ENCODE measurements at regions not wholly inside any gene's neighbourhood (a gene's known extent, or its start where the extent isn't known, plus 50 kb on each side); places are given as distances from the start of the nearest gene placed in this dataset.

- Histone ChIP-seq H3K27me3 (ENCODE audit: insufficient read depth, low read length) (peaks cover 30% of the 10 kb centered on the region; the same call in 1 of the 2 replicates), H3K4me3 (replicated peaks in 1 of 2; ENCODE audit: low read depth in 1 of 2, low read length in 2 of 2) (no peak overlapping the region), H3K9ac (ENCODE audit: low read length) (no peak overlapping the region), H3K36me3 (ENCODE audit: control insufficient read depth in 1 of 2, insufficient read depth in 2 of 2, low read length in 2 of 2) (no peaks in the 10 kb centered on the region), H3K27ac (ENCODE audit: low read depth, low read length) (no peak overlapping the region), H4K20me1 (ENCODE audit: insufficient read depth) (no peaks in the 10 kb centered on the region), H3K79me2 (ENCODE audit: insufficient read depth, low read length) (no peaks in the 10 kb centered on the region), H3K4me1 (ENCODE audit: control insufficient read depth in 1 of 2, insufficient read depth in 2 of 2, low read length in 2 of 2) (no peaks in the 10 kb centered on the region), H3K9me2 (ENCODE audit: insufficient read depth) (no peaks in the 10 kb centered on the region), H3K4me2 (ENCODE audit: low read length) (no peak overlapping the region), H3K9me3 (ENCODE audit: control insufficient read depth in 1 of 2, insufficient read depth in 1 of 2, low read depth in 1 of 2, low read length in 2 of 2) (no peaks in the 10 kb centered on the region), H2AFZ (ENCODE audit: low read depth, low read length, poor library complexity, severe bottlenecking) (no peak overlapping the region)
- intact Hi-C loops (cut with micrococcal nuclease) = no loop called here
- ATAC-seq (no peak), DNase-seq (ENCODE audit: low read depth, low spot score) (no peak)
- no TSS peak for BruUV-seq (replicated peaks)
- POLR2A ChIA-PET = no interaction called here
- TF ChIP-seq POLR2A (IDR thresholded peaks at IDR 0.05; ENCODE audit: borderline replicate concordance, extremely low read depth, insufficient read depth, insufficient read length) = no peak
- no peak for TF ChIP-seq ZNF274 (IDR thresholded peaks at IDR 0.05; ENCODE audit: low read depth, low read length)
- no peak for TF ChIP-seq RAD21 (IDR thresholded peaks at IDR 0.05; ENCODE audit: low read depth)
- no peak for TF ChIP-seq ATF3 (IDR thresholded peaks at IDR 0.05)
- TF ChIP-seq SP1 (IDR thresholded peaks at IDR 0.05; ENCODE audit: low read depth) = no peak
- no peak for TF ChIP-seq ELF1 (IDR thresholded peaks at IDR 0.05; ENCODE audit: borderline replicate concordance, low read depth)
- TF ChIP-seq JUND (IDR thresholded peaks at IDR 0.05) = no peak
- TF ChIP-seq EZH2 (IDR thresholded peaks at IDR 0.05) = no peak
- TF ChIP-seq EZH2phosphoT487 (IDR thresholded peaks at IDR 0.05; ENCODE audit: borderline replicate concordance) = no peak
- no peak for TF ChIP-seq CBX3 (IDR thresholded peaks at IDR 0.05; ENCODE audit: low read depth)
- TF ChIP-seq CEBPB (IDR thresholded peaks at IDR 0.05; ENCODE audit: low read depth) = no peak
- no peak for TF ChIP-seq ZBTB33 (IDR thresholded peaks at IDR 0.05; ENCODE audit: extremely low read depth, insufficient replicate concordance, low read length)
- RAD21 ChIA-PET (ENCODE audit: low non-redundant PET in 1 of 2, low total read pairs in 2 of 2, uncharacterized antibody in 2 of 2, unreplicated experiment in 2 of 2) = no interaction called here
- CTCF ChIA-PET = no interaction called here
Measured at GRCh38 chr15:98393471-98393870, 254.9 kb upstream of the IGF1R start.
